ENCODE measurements at regions not wholly inside any gene's neighbourhood (a gene's known extent, or its start where the extent isn't known, plus 50 kb on each side); places are given as distances from the start of the nearest gene placed in this dataset.

GRCh38 chr15:61644550-61644949 lies 415.4 kb upstream of the RORA start:
- H2BK120ac ChIP-seq (ENCODE audit: low read depth, low read length), result no peak overlapping the region
- DNase-seq (no peak), ATAC-seq (ENCODE audit: low read depth) (no peak)
- H3K9ac ChIP-seq (ENCODE audit: low read depth, low read length), result no peak overlapping the region
- no peak overlapping the region for H2AFZ ChIP-seq (replicated peaks; ENCODE audit: low read length, poor library complexity)
- H3K14ac ChIP-seq (replicated peaks; ENCODE audit: low read depth, low read length), result no peak overlapping the region
- no peak overlapping the region for H3K4me3 ChIP-seq (ENCODE audit: insufficient read depth, low read depth, low read length)
- POLR2A ChIA-PET (ENCODE audit: unreplicated experiment), result no interaction called here
- H3K4me2 ChIP-seq (ENCODE audit: low read depth, low read length), result no peak overlapping the region
- no peaks in the 10 kb centered on the region for H3K36me3 ChIP-seq (ENCODE audit: control insufficient read depth, insufficient read depth, low read length)
- no peak for TF ChIP-seq MAZ (IDR thresholded peaks at IDR 0.05; ENCODE audit: borderline replicate concordance, low read depth, low read length)
- no peak for TF ChIP-seq SMC3 (IDR thresholded peaks at IDR 0.05; ENCODE audit: low read depth, low read length)
- no peak for TF ChIP-seq RAD21 (IDR thresholded peaks at IDR 0.05; ENCODE audit: low read length)
- no peak for TF ChIP-seq CEBPB (IDR thresholded peaks at IDR 0.05; ENCODE audit: low read depth, low read length)
- no peak for TF ChIP-seq BHLHE40 (IDR thresholded peaks at IDR 0.05; ENCODE audit: low read depth, low read length)
- no peak for TF ChIP-seq MXI1 (IDR thresholded peaks at IDR 0.05; ENCODE audit: borderline replicate concordance, low read depth, low read length)
- H3K23ac ChIP-seq (ENCODE audit: low read depth, low read length), result no peak overlapping the region
- no peak overlapping the region for H3K18ac ChIP-seq (ENCODE audit: low read depth, low read length)
- H4K91ac ChIP-seq (ENCODE audit: insufficient read depth, low read depth, low read length), result no peak overlapping the region
- H3K27ac ChIP-seq (ENCODE audit: insufficient read depth, low read length), result no peak overlapping the region
- intact Hi-C loops (cut with micrococcal nuclease), result no loop called here
- H4K20me1 ChIP-seq (ENCODE audit: insufficient read depth, low read length), result no peaks in the 10 kb centered on the region
- no peaks in the 10 kb centered on the region for H3K9me3 ChIP-seq (ENCODE audit: control insufficient read depth, insufficient read depth, low read length)
- dilution Hi-C loops (cut with HindIII; ENCODE audit: low sequenced_read_pairs, unreplicated experiment), result no loop called here
- CTCF ChIA-PET, result no interaction called here
- no peaks in the 10 kb centered on the region for H3K9me1 ChIP-seq (ENCODE audit: insufficient read depth, low read length)
- in situ Hi-C loops (cut with MboI; ENCODE audit: low sequenced_read_pairs), result no loop called here
- no peak overlapping the region for H4K5ac ChIP-seq (ENCODE audit: low read depth, low read length)
- H3K4me1 ChIP-seq (ENCODE audit: control insufficient read depth, insufficient read depth, low read length), result no peaks in the 10 kb centered on the region
- H2BK5ac ChIP-seq (ENCODE audit: low read depth, low read length, poor library complexity, severe bottlenecking), result no peak overlapping the region
- no CpG with 5 or more reads among the region's 4 CpGs for WGBS, 2 experiments (ENCODE audit: extremely low coverage in 2 of 2, insufficient read length in 1 of 2)
- BruUV-seq (replicated peaks), result no TSS peak
- no peak overlapping the region for H2BK20ac ChIP-seq (ENCODE audit: low read depth, low read length)
- no peak overlapping the region for H2BK15ac ChIP-seq (ENCODE audit: low read depth, low read length)
- no peaks in the 10 kb centered on the region for H3K79me1 ChIP-seq (ENCODE audit: low read depth in 1 of 2, low read length in 2 of 2)
- H2AK9ac ChIP-seq (replicated peaks; ENCODE audit: low read depth, low read length, poor library complexity), result no peak overlapping the region
- H3K56ac ChIP-seq (ENCODE audit: extremely low read depth, insufficient read depth, low read length), result no peak overlapping the region
- H3K27me3 ChIP-seq (ENCODE audit: control insufficient read depth, insufficient read depth, low read length), result no peaks in the 10 kb centered on the region; the same call in 1 of the 2 replicates
- H4K8ac ChIP-seq (ENCODE audit: low read depth in 2 of 2, low read length in 2 of 2), result no peak overlapping the region
- H2AK5ac ChIP-seq (ENCODE audit: low read depth, low read length), result no peak overlapping the region
- H3K4ac ChIP-seq (ENCODE audit: low read depth, low read length), result no peak overlapping the region
